Muscle of leg (tissue), 3 donors: ENCODE measurements at regions not wholly inside any gene's neighbourhood (a gene's known extent, or its start where the extent isn't known, plus 50 kb on each side); places are given as distances from the start of the nearest gene placed in this dataset.

Experiments used
- DNase-seq: peaks from one replicate; pipeline ENCODE4 v3.0.0; 2013
- H3K27ac ChIP-seq: one replicate; pipeline ENCODE4 v1.5.1; 2013; ENCODE audit warnings: mild to moderate bottlenecking, low read length, control low read depth
- H3K27me3 ChIP-seq: one replicate; pipeline ENCODE4 v1.6.1; 2013; ENCODE audit warnings: low read length; ENCODE audit not compliant: control insufficient read depth, insufficient read depth
- H3K36me3 ChIP-seq: one replicate; pipeline ENCODE4 v1.6.1; 2013; ENCODE audit warnings: low read length; ENCODE audit not compliant: control insufficient read depth, insufficient read depth
- H3K4me1 ChIP-seq: one replicate; pipeline ENCODE4 v1.6.1; 2013; ENCODE audit warnings: low read length; ENCODE audit not compliant: control insufficient read depth, insufficient read depth
- H3K4me3 ChIP-seq: one replicate; pipeline ENCODE4 v1.5.1; 2013; ENCODE audit warnings: low read length, control low read depth
- H3K9me3 ChIP-seq: replicated peaks from 2 replicates; pipeline ENCODE4 v1.6.1; 2013; ENCODE audit warnings: low read depth, low read length; ENCODE audit not compliant: control insufficient read depth
- WGBS: methylation state at CpG from one replicate; pipeline ENCODE4 v1.1.5; 2013; ENCODE audit warnings: missing lambda C conversion rate; ENCODE audit not compliant: insufficient coverage; 5-methylcytosine and 5-hydroxymethylcytosine counted together

DNA sequence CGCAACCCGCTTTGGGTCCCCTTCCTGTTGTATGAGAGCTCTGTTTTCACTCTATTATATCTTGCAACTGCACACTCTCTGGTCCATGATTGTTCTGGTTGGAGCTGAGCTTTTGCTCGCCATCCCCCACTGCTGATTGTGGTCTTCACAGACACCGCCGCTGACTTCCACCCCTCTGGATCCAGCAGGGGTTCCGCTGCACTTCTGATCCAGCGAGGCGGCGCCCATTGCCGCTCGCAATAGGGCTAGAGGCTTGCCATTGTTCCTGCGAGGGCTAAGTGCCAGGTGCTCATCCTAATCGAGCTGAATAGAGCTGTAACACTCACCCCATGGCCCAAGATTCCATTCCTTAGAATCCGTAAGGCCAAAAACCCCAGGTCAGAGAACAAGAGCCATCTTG lies 1905.8 kb upstream of the RAG2 start:
- Histone ChIP-seq H3K9me3 (no peaks in the 10 kb centered on the region), H3K27ac (no peak overlapping the region), H3K4me1 (no peaks in the 10 kb centered on the region), H3K36me3 (no peaks in the 10 kb centered on the region), H3K27me3 (no peaks in the 10 kb centered on the region), H3K4me3 (no peak overlapping the region)
- no peak for DNase-seq
- 91% methylated on average over 14 of the region's 14 CpGs for WGBS

DNA sequence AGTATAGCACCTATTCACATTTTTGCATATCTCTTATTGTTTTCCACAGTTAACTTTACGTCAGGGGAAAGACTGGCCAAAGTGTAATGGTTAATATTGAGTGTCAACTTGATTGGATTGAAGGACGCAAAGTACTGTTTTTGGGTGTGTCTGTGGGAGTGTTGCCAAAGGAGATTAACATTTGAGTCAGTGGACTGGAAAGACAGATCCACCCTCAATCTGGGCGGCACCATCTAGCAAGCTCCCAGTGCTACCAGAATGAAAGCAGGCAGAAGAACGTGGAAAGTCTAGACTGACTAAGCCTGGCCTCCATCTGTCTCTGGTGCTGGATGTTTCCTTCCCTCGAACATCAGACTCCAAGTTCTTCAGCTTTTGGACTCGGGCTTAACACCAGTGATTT lies 1900.7 kb upstream of the RAG2 start:
- Histone ChIP-seq H3K27me3 (no peaks in the 10 kb centered on the region), H3K27ac (no peak overlapping the region), H3K4me3 (no peak overlapping the region), H3K4me1 (no peaks in the 10 kb centered on the region), H3K9me3 (no peaks in the 10 kb centered on the region), H3K36me3 (no peaks in the 10 kb centered on the region)
- 71% methylated on average over 4 of the region's 6 CpGs for WGBS
- no peak for DNase-seq

DNA sequence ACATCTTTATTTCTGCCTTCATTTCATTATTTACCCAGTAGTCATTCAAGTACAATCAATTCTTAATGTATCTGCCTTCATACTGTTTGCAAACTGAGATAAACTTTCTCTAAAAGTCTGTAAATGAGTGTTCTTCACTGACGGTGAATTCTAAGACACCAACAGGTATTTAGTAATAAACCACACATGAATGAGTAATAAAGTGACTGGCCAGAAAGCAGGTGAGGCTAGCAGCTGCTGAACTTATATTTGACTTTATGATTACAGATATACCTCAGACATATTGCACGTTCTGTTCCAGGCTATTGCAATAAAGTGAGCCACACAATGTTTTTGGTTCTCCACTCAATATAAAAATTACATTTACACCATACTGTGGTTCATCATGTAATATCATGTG lies 1894.0 kb upstream of the RAG2 start:
- Histone ChIP-seq H3K27ac (no peak overlapping the region), H3K4me1 (no peaks in the 10 kb centered on the region), H3K4me3 (no peak overlapping the region), H3K9me3 (no peaks in the 10 kb centered on the region), H3K36me3 (no peaks in the 10 kb centered on the region), H3K27me3 (no peaks in the 10 kb centered on the region)
- no peak for DNase-seq
- WGBS = 100% methylated on average over 1 of the region's 2 CpGs

DNA sequence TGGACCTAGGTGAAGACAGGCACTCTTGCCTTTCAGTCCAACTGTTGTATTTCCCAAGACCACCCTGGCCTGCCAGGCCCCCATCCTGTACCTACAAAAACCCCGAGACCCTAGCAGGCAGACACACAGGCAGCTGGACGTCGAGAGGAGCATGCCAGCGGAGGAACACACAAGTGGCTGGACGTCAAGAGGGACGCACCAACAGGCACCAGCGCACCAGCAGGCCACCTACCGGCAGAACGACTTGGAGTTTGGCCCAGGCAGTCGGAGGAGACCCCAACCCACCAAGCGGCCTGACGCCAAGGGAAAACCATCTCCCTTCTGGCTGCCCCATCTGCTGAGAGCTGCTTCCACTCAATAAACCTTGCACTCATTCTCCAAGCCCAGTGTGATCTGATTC lies 1883.4 kb upstream of the RAG2 start:
- Histone ChIP-seq H3K36me3 (no peaks in the 10 kb centered on the region), H3K9me3 (no peaks in the 10 kb centered on the region), H3K4me3 (no peak overlapping the region), H3K27ac (no peak overlapping the region), H3K4me1 (no peaks in the 10 kb centered on the region), H3K27me3 (no peaks in the 10 kb centered on the region)
- 90% methylated on average over 11 of the region's 12 CpGs for WGBS
- DNase-seq = no peak

DNA sequence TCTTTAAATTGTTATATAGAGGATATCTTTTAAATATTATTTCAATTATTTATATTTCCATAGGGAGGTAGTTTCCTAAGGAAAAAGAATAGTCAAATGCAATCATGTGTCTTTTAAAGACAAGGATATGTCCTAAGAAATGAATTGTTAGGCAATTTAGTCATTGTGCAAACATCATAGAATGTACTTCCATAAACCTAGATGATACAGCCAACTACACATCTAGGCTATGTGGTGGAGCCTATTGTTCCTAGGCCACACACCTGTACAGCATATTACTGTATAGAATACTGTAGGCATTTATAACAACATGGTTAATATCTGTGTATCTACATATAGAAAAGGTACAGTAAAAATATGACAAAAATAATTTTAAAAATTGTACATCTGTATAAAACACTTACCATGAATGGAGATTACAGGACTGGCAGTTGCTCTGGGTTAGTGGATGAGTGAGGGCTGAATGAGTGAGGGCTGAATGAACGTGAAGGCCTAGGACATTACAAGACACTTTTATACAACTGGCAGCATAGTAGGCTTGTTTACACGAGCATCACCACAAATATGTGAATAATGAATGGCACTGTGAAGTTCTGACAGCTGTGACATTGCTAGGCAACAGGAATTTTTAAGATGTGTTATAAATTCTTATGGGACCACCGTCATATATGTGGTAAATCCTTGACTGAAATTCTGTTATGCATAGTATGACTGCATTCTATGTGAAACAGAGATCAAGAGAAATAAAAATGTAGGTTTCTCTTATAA lies 1879.0 kb upstream of the RAG2 start:
- no peak for DNase-seq
- H3K4me3 ChIP-seq = no peak overlapping the region
- no CpG with 5 or more reads among the region's 3 CpGs for WGBS
- H3K36me3 ChIP-seq = no peaks in the 10 kb centered on the region
- no peaks in the 10 kb centered on the region for H3K4me1 ChIP-seq
- H3K27me3 ChIP-seq = no peaks in the 10 kb centered on the region
- no peak overlapping the region for H3K27ac ChIP-seq
- H3K9me3 ChIP-seq = no peaks in the 10 kb centered on the region

DNA sequence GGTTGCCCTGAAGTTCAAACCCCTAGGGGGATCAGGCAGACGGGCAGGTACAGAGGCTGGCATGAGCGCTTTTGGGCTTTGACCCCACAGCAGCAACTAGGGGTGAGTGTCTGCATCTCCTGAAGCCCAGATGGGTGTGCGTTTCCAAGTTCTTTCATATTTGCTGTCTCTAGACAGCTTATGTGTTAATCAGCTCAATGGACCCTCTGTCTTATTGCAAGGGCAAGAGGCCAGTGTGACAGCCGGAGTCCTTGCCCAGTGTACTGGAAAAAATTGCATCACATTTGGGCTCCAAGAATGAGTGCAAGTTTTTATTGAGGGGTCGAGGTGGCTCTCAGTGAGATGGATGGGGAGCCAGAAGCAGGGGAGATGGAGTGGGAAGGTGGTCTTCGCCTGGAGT lies 1863.7 kb upstream of the RAG2 start:
- no peak overlapping the region for H3K27ac ChIP-seq
- no peaks in the 10 kb centered on the region for H3K9me3 ChIP-seq
- 75% methylated on average over 3 of the region's 6 CpGs for WGBS
- H3K4me3 ChIP-seq = no peak overlapping the region
- no peaks in the 10 kb centered on the region for H3K27me3 ChIP-seq
- no peaks in the 10 kb centered on the region for H3K36me3 ChIP-seq
- peak; percentile 18 for DNase-seq
- peaks cover 8% of the 10 kb centered on the region for H3K4me1 ChIP-seq

DNA sequence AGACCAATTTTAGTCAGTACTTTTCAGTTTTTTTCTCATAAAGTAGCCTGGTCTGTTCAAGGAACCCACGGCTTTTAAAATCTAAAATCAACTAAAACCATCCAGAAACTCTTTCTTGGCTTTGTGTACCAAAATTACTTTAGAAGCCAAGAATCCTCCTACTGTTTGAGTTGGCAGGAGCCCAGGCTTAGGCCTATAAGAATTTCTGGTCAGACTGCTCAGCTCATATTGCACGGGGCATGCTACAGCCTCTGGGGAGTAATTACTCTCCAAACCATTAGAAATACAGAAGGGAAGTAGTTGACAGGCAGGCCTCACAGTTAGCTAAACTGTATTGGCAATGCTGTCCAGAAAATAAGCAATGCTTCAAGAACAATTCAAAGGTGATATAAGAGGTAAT lies 1862.9 kb upstream of the RAG2 start:
- peak; percentile 87 for DNase-seq
- Histone ChIP-seq H3K4me1 (peaks cover 8% of the 10 kb centered on the region), H3K36me3 (no peaks in the 10 kb centered on the region), H3K4me3 (no peak overlapping the region), H3K27me3 (no peaks in the 10 kb centered on the region), H3K27ac (no peak overlapping the region), H3K9me3 (no peaks in the 10 kb centered on the region)
- no CpG with 5 or more reads among the region's 2 CpGs for WGBS

DNA sequence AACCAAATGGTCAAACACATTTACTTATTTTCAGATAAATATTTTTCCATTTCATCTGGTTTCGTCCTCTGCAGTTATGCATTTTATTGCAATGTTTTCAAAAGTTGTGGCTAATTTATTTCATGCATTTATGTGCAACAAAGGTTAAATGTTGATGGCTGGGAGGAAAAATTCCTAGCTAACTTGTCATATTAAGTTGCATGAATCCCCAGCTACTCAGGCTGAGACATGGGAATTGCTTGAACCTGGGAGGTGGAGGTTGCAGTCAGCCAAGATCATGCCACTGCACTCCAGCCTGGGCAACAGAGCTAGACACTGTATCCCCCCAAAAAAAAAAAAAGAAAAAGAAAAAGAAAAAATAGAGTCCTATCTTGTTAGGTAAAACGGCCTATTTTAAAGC lies 1862.4 kb upstream of the RAG2 start:
- Histone ChIP-seq H3K4me3 (no peak overlapping the region), H3K27ac (no peak overlapping the region), H3K36me3 (no peaks in the 10 kb centered on the region), H3K4me1 (peaks cover 8% of the 10 kb centered on the region), H3K9me3 (no peaks in the 10 kb centered on the region), H3K27me3 (no peaks in the 10 kb centered on the region)
- WGBS = no CpG with 5 or more reads among the region's 2 CpGs
- peak; percentile 2 for DNase-seq

DNA sequence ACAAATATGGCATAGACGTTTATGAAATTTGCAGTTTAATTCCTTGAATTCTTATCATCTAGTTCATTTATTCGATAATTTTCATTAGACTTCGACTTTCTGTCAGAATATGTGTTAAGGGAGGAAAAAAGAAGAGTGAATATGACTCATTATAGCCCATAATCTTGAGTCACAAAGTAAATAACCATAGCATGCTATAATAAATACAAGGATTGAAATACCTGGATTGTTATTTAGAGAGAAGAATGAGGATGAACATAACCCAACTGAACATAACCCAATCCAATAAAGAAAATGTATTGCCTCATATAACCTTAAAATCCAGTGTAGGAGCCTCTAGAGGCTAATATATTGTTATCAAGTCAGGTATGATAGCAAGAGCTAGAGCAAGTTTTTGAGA lies 1858.3 kb upstream of the RAG2 start:
- peaks cover 6% of the 10 kb centered on the region for H3K4me1 ChIP-seq
- DNase-seq = no peak
- no peak overlapping the region for H3K4me3 ChIP-seq
- no CpG with 5 or more reads among the region's 3 CpGs for WGBS
- H3K27me3 ChIP-seq = no peaks in the 10 kb centered on the region
- H3K27ac ChIP-seq = no peak overlapping the region
- no peaks in the 10 kb centered on the region for H3K9me3 ChIP-seq
- no peaks in the 10 kb centered on the region for H3K36me3 ChIP-seq

DNA sequence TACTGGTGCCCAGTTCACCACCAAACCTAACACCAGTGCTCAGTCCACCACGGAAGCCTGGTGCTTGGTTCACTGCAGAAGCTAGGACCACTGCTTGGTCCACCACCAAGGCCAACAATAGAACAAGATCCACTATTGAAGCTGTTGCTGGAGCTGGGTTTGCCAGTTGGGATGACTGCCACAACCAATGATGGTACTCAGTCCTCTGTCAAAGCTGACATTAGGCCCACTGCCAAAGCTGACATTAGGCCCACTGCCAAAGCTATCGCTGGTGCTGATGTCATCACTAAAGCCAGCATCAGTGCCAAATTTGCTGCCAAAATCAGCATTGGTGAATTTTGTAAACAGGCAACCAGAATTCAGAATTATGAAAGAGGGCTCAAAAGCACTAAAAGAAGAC lies 1850.2 kb upstream of the RAG2 start:
- Histone ChIP-seq H3K4me1 (no peaks in the 10 kb centered on the region), H3K4me3 (no peak overlapping the region), H3K27ac (no peak overlapping the region), H3K9me3 (no peaks in the 10 kb centered on the region), H3K36me3 (no peaks in the 10 kb centered on the region), H3K27me3 (no peaks in the 10 kb centered on the region)
- WGBS = 58% methylated on average over 2 of the region's 2 CpGs
- DNase-seq = peak; percentile 4

DNA sequence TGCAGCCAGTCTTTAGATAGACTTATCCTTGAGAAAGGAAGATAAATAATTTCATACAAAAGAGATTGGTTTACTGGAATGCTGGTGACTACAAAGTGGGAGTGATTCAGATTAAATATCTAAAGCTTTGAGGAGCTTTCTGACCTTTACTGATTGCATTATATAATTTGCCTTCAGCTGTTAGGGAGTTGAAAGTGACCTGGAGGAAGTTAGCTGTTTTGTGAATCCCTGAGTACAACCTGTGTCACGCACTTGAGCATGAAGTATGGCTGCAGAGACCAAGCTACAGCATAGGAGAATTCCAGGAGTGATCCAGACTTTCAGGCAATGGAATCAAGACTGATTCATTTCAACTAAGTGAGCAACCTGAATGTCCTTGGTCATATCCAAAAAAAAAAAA lies 1848.3 kb upstream of the RAG2 start:
- DNase-seq = no peak
- Histone ChIP-seq H3K4me3 (no peak overlapping the region), H3K4me1 (no peaks in the 10 kb centered on the region), H3K27me3 (no peaks in the 10 kb centered on the region), H3K27ac (no peak overlapping the region), H3K36me3 (no peaks in the 10 kb centered on the region), H3K9me3 (no peaks in the 10 kb centered on the region)
- 60% methylated on average over 1 of the region's 1 CpG for WGBS
